ENCODE measurements at regions not wholly inside any gene's neighbourhood (a gene's known extent, or its start where the extent isn't known, plus 50 kb on each side); places are given as distances from the start of the nearest gene placed in this dataset.

- TF ChIP-seq, protein P1, sequence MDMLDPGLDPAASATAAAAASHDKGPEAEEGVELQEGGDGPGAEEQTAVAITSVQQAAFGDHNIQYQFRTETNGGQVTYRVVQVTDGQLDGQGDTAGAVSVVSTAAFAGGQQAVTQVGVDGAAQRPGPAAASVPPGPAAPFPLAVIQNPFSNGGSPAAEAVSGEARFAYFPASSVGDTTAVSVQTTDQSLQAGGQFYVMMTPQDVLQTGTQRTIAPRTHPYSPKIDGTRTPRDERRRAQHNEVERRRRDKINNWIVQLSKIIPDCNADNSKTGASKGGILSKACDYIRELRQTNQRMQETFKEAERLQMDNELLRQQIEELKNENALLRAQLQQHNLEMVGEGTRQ (IDR thresholded peaks at IDR 0.05; ENCODE audit: low read depth, low read length) = no peak
- TF ChIP-seq CHD1 (IDR thresholded peaks at IDR 0.05; ENCODE audit: low read depth, low read length) = no peak
- TF ChIP-seq NFE2L2 (IDR thresholded peaks at IDR 0.05; ENCODE audit: low read depth, low read length) = no peak
- TF ChIP-seq CEBPB (IDR thresholded peaks at IDR 0.05; ENCODE audit: low read depth, low read length) = no peak
- TF ChIP-seq BHLHE40 (IDR thresholded peaks at IDR 0.05; ENCODE audit: low read depth, low read length) = no peak
Measured at GRCh38 chr22:48711669-48712068, 1116.0 kb downstream of the BRD1 start (continued).

- Histone ChIP-seq H3K14ac (replicated peaks; ENCODE audit: low read depth, low read length) (no peak overlapping the region), H3K4me1 (ENCODE audit: control insufficient read depth, insufficient read depth, low read length) (no peaks in the 10 kb centered on the region), H4K91ac (ENCODE audit: insufficient read depth, low read depth, low read length) (no peak overlapping the region), H4K20me1 (ENCODE audit: insufficient read depth, low read length) (no peaks in the 10 kb centered on the region), H2BK15ac (ENCODE audit: low read depth, low read length) (no peak overlapping the region), H4K8ac (ENCODE audit: low read depth in 2 of 2, low read length in 2 of 2) (no peak overlapping the region), H2AK9ac (replicated peaks; ENCODE audit: low read depth, low read length, poor library complexity) (no peak overlapping the region), H2BK120ac (ENCODE audit: low read depth, low read length) (no peak overlapping the region), H3K27me3 (ENCODE audit: control insufficient read depth, insufficient read depth, low read length) (no peaks in the 10 kb centered on the region), H3K4me2 (ENCODE audit: low read depth, low read length) (no peak overlapping the region), H3K9me3 (ENCODE audit: control insufficient read depth, insufficient read depth, low read length) (peaks cover 73% of the 10 kb centered on the region), H3K9me1 (ENCODE audit: insufficient read depth, low read length) (no peaks in the 10 kb centered on the region), H2BK20ac (ENCODE audit: low read depth, low read length) (no peak overlapping the region), H4K5ac (ENCODE audit: low read depth, low read length) (no peak overlapping the region), H2AFZ (replicated peaks; ENCODE audit: low read length, poor library complexity) (no peak overlapping the region), H3K9ac (ENCODE audit: low read depth, low read length) (no peak overlapping the region), H3K27ac (ENCODE audit: insufficient read depth, low read length) (no peak overlapping the region), H3K79me1 (ENCODE audit: low read depth in 1 of 2, low read length in 2 of 2) (no peaks in the 10 kb centered on the region), H3K23ac (ENCODE audit: low read depth, low read length) (no peak overlapping the region), H3K4ac (ENCODE audit: low read depth, low read length) (no peak overlapping the region), H2AK5ac (ENCODE audit: low read depth, low read length) (no peak overlapping the region), H3K36me3 (ENCODE audit: control insufficient read depth, insufficient read depth, low read length) (no peaks in the 10 kb centered on the region), H3K4me3 (ENCODE audit: insufficient read depth, low read depth, low read length) (no peak overlapping the region), H2BK5ac (ENCODE audit: low read depth, low read length, poor library complexity, severe bottlenecking) (no peak overlapping the region), H3K18ac (ENCODE audit: low read depth, low read length) (no peak overlapping the region), H3K56ac (ENCODE audit: extremely low read depth, insufficient read depth, low read length) (no peak overlapping the region)
- in situ Hi-C loops (cut with MboI; ENCODE audit: low sequenced_read_pairs) (no loop called here), dilution Hi-C loops (cut with HindIII; ENCODE audit: low sequenced_read_pairs, unreplicated experiment) (no loop called here), intact Hi-C loops (cut with micrococcal nuclease) (no loop called here)
- no peak for DNase-seq
- no TSS peak for BruUV-seq (replicated peaks)
- ATAC-seq (ENCODE audit: low read depth) = no peak
- ChIA-PET POLR2A (ENCODE audit: unreplicated experiment) (no interaction called here), CTCF (no interaction called here)
- WGBS, 2 experiments (ENCODE audit: extremely low coverage in 2 of 2, insufficient read length in 1 of 2) = 80% methylated on average over 2 of the region's 11 CpGs; no CpG with 5 or more reads in 1 of the 2 experiments
- TF ChIP-seq MAFK (IDR thresholded peaks at IDR 0.05; ENCODE audit: low read depth, low read length) (no peak), RAD21 (IDR thresholded peaks at IDR 0.05; ENCODE audit: low read length) (no peak), SMC3 (IDR thresholded peaks at IDR 0.05; ENCODE audit: low read depth, low read length) (no peak), MXI1 (IDR thresholded peaks at IDR 0.05; ENCODE audit: borderline replicate concordance, low read depth, low read length) (no peak), CHD1 (IDR thresholded peaks at IDR 0.05; ENCODE audit: low read depth, low read length) (no peak), RCOR1 (IDR thresholded peaks at IDR 0.05; ENCODE audit: insufficient replicate concordance, low read length) (no peak), RFX5 (IDR thresholded peaks at IDR 0.05; ENCODE audit: low read depth, low read length) (no peak), BHLHE40 (IDR thresholded peaks at IDR 0.05; ENCODE audit: low read depth, low read length) (no peak), POLR2A (IDR thresholded peaks at IDR 0.05; ENCODE audit: low read depth, low read length) (no peak), MAZ (IDR thresholded peaks at IDR 0.05; ENCODE audit: borderline replicate concordance, low read depth, low read length) (no peak), NFE2L2 (IDR thresholded peaks at IDR 0.05; ENCODE audit: low read depth, low read length) (no peak)
- TF ChIP-seq, protein P1 (IDR thresholded peaks at IDR 0.05; ENCODE audit: low read depth, low read length) = no peak
- TF ChIP-seq, protein P2, sequence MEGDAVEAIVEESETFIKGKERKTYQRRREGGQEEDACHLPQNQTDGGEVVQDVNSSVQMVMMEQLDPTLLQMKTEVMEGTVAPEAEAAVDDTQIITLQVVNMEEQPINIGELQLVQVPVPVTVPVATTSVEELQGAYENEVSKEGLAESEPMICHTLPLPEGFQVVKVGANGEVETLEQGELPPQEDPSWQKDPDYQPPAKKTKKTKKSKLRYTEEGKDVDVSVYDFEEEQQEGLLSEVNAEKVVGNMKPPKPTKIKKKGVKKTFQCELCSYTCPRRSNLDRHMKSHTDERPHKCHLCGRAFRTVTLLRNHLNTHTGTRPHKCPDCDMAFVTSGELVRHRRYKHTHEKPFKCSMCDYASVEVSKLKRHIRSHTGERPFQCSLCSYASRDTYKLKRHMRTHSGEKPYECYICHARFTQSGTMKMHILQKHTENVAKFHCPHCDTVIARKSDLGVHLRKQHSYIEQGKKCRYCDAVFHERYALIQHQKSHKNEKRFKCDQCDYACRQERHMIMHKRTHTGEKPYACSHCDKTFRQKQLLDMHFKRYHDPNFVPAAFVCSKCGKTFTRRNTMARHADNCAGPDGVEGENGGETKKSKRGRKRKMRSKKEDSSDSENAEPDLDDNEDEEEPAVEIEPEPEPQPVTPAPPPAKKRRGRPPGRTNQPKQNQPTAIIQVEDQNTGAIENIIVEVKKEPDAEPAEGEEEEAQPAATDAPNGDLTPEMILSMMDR (conservative IDR thresholded peaks at IDR 0.05; ENCODE audit: low read depth, low read length) = no peak
Measured at GRCh38 chr22:48711031-48711431, 1116.6 kb downstream of the BRD1 start.

Data from IMR-90 (cell line).